ENCODE measurements at regions not wholly inside any gene's neighbourhood (a gene's known extent, or its start where the extent isn't known, plus 50 kb on each side); places are given as distances from the start of the nearest gene placed in this dataset.
"Not testable (repeated sequence)": the region's sequence is repeated elsewhere in the genome, so short reads cannot be mapped to it uniquely, and the experiment has no call there.

GRCh38 chr2:2773692-2774091, 442.6 kb upstream of the MYT1L start:
- no peak overlapping the region for H3K4me3 Mint-ChIP-seq
- peaks cover 12% of the 10 kb centered on the region for H3K9me3 Mint-ChIP-seq
- H3K4me1 Mint-ChIP-seq: no peaks in the 10 kb centered on the region
- no peaks in the 10 kb centered on the region for H3K36me3 Mint-ChIP-seq (ENCODE audit: low read depth)
- no peak for ATAC-seq (replicated peaks)
- H3K27me3 Mint-ChIP-seq: peaks cover 3% of the 10 kb centered on the region
- H3K27ac Mint-ChIP-seq: no peak overlapping the region

- not testable (repeated sequence) for H3K27me3 Mint-ChIP-seq; H3K36me3 Mint-ChIP-seq (ENCODE audit: low read depth); H3K4me3 Mint-ChIP-seq; ATAC-seq (replicated peaks); H3K27ac Mint-ChIP-seq; H3K4me1 Mint-ChIP-seq
- peaks cover 12% of the 10 kb centered on the region for H3K9me3 Mint-ChIP-seq
These were observed 442.0 kb upstream of the MYT1L start for GRCh38 chr2:2773080-2773479.

GRCh38 chr2:2771721-2772411, 440.8 kb upstream of the MYT1L start:
- H3K4me3 Mint-ChIP-seq: no peak overlapping the region
- H3K9me3 Mint-ChIP-seq: peaks cover 12% of the 10 kb centered on the region
- H3K4me1 Mint-ChIP-seq: no peaks in the 10 kb centered on the region
- no peaks in the 10 kb centered on the region for H3K36me3 Mint-ChIP-seq (ENCODE audit: low read depth)
- no peak overlapping the region for H3K27ac Mint-ChIP-seq
- H3K27me3 Mint-ChIP-seq: peaks cover 3% of the 10 kb centered on the region
- ATAC-seq (replicated peaks): no peak

- H3K4me1 Mint-ChIP-seq: no peaks in the 10 kb centered on the region
- ATAC-seq (replicated peaks): no peak
- H3K36me3 Mint-ChIP-seq (ENCODE audit: low read depth): no peaks in the 10 kb centered on the region
- no peak overlapping the region for H3K4me3 Mint-ChIP-seq
- H3K27me3 Mint-ChIP-seq: no peaks in the 10 kb centered on the region
- H3K27ac Mint-ChIP-seq: no peak overlapping the region
- peaks cover 3% of the 10 kb centered on the region for H3K9me3 Mint-ChIP-seq
These were observed 438.7 kb upstream of the MYT1L start for GRCh38 chr2:2769481-2770431.

GRCh38 chr2:2768476-2768875, 437.4 kb upstream of the MYT1L start:
- H3K36me3 Mint-ChIP-seq (ENCODE audit: low read depth): no peaks in the 10 kb centered on the region
- H3K27ac Mint-ChIP-seq: no peak overlapping the region
- ATAC-seq (replicated peaks): no peak
- H3K9me3 Mint-ChIP-seq: peaks cover 3% of the 10 kb centered on the region
- H3K4me3 Mint-ChIP-seq: no peak overlapping the region
- H3K4me1 Mint-ChIP-seq: no peaks in the 10 kb centered on the region
- no peaks in the 10 kb centered on the region for H3K27me3 Mint-ChIP-seq

- Mint-ChIP-seq H3K9me3 (peaks cover 1% of the 10 kb centered on the region), H3K27ac (no peak overlapping the region), H3K27me3 (no peaks in the 10 kb centered on the region), H3K36me3 (ENCODE audit: low read depth) (no peaks in the 10 kb centered on the region), H3K4me1 (no peaks in the 10 kb centered on the region), H3K4me3 (no peak overlapping the region)
- no peak for ATAC-seq (replicated peaks)
These were observed 436.8 kb upstream of the MYT1L start for GRCh38 chr2:2767837-2768236.

GRCh38 chr2:2765839-2766495, 434.9 kb upstream of the MYT1L start:
- Mint-ChIP-seq H3K27ac (no peak overlapping the region), H3K27me3 (no peaks in the 10 kb centered on the region), H3K4me3 (no peak overlapping the region), H3K4me1 (no peaks in the 10 kb centered on the region), H3K36me3 (ENCODE audit: low read depth) (no peaks in the 10 kb centered on the region), H3K9me3 (no peaks in the 10 kb centered on the region)
- ATAC-seq (replicated peaks): no peak

- no peak overlapping the region for H3K4me3 Mint-ChIP-seq
- H3K36me3 Mint-ChIP-seq (ENCODE audit: low read depth): no peaks in the 10 kb centered on the region
- H3K27ac Mint-ChIP-seq: no peak overlapping the region
- no peaks in the 10 kb centered on the region for H3K4me1 Mint-ChIP-seq
- H3K9me3 Mint-ChIP-seq: no peaks in the 10 kb centered on the region
- H3K27me3 Mint-ChIP-seq: no peaks in the 10 kb centered on the region
- ATAC-seq (replicated peaks): no peak
These were observed 434.2 kb upstream of the MYT1L start for GRCh38 chr2:2765176-2765800.

GRCh38 chr2:2764739-2765138, 433.7 kb upstream of the MYT1L start:
- no peak for ATAC-seq (replicated peaks)
- H3K4me1 Mint-ChIP-seq: no peaks in the 10 kb centered on the region
- H3K4me3 Mint-ChIP-seq: no peak overlapping the region
- no peak overlapping the region for H3K27ac Mint-ChIP-seq
- H3K9me3 Mint-ChIP-seq: no peaks in the 10 kb centered on the region
- H3K36me3 Mint-ChIP-seq (ENCODE audit: low read depth): no peaks in the 10 kb centered on the region
- no peaks in the 10 kb centered on the region for H3K27me3 Mint-ChIP-seq

GRCh38 chr2:2764001-2764355, 432.9 kb upstream of the MYT1L start:
- Mint-ChIP-seq H3K4me3 (no peak overlapping the region), H3K9me3 (no peaks in the 10 kb centered on the region), H3K27ac (no peak overlapping the region), H3K36me3 (ENCODE audit: low read depth) (no peaks in the 10 kb centered on the region), H3K27me3 (no peaks in the 10 kb centered on the region), H3K4me1 (no peaks in the 10 kb centered on the region)
- ATAC-seq (replicated peaks): no peak

GRCh38 chr2:2763351-2764000, 432.4 kb upstream of the MYT1L start:
- no peak for ATAC-seq (replicated peaks)
- no peaks in the 10 kb centered on the region for H3K36me3 Mint-ChIP-seq (ENCODE audit: low read depth)
- no peak overlapping the region for H3K27ac Mint-ChIP-seq
- H3K27me3 Mint-ChIP-seq: no peaks in the 10 kb centered on the region
- H3K4me1 Mint-ChIP-seq: no peaks in the 10 kb centered on the region
- H3K4me3 Mint-ChIP-seq: no peak overlapping the region
- no peaks in the 10 kb centered on the region for H3K9me3 Mint-ChIP-seq

- ATAC-seq (replicated peaks): no peak
- H3K27me3 Mint-ChIP-seq: no peaks in the 10 kb centered on the region
- H3K4me3 Mint-ChIP-seq: no peak overlapping the region
- H3K27ac Mint-ChIP-seq: no peak overlapping the region
- H3K36me3 Mint-ChIP-seq (ENCODE audit: low read depth): no peaks in the 10 kb centered on the region
- no peaks in the 10 kb centered on the region for H3K4me1 Mint-ChIP-seq
- no peaks in the 10 kb centered on the region for H3K9me3 Mint-ChIP-seq
These were observed 431.8 kb upstream of the MYT1L start for GRCh38 chr2:2762913-2763312.

- Mint-ChIP-seq H3K36me3 (ENCODE audit: low read depth) (no peaks in the 10 kb centered on the region), H3K9me3 (no peaks in the 10 kb centered on the region), H3K4me3 (no peak overlapping the region), H3K27ac (no peak overlapping the region), H3K4me1 (no peaks in the 10 kb centered on the region), H3K27me3 (no peaks in the 10 kb centered on the region)
- no peak for ATAC-seq (replicated peaks)
These were observed 431.3 kb upstream of the MYT1L start for GRCh38 chr2:2762166-2762908.

All from activated T-helper 17 cell treated with anti-CD3 and anti-CD28 coated beads, Interleukin-2, amount 50 U/mL, for 72 hours (primary cell).